Brain microvascular endothelial cell (primary cell): ENCODE measurements at regions not wholly inside any gene's neighbourhood (a gene's known extent, or its start where the extent isn't known, plus 50 kb on each side); places are given as distances from the start of the nearest gene placed in this dataset.
A peak's percentile ranks its signal among the peaks of the same experiment; 100 is the strongest.

ENCODE experiments used
- DNase-seq: peaks from one replicate; pipeline ENCODE4 v3.0.0-alpha.2; 2020
- H3K27ac ChIP-seq: fragments of 250-450 bp; sonication (Bioruptor Pico); 2 replicates; pipeline ENCODE4 v1.5.1; 2020; ENCODE audit warnings: mild to moderate bottlenecking, moderate library complexity
- H3K27me3 ChIP-seq: fragments of 250-450 bp; sonication (Bioruptor Pico); replicated peaks from 2 replicates; pipeline ENCODE4 v1.5.1; 2020; ENCODE audit warnings: mild to moderate bottlenecking
- H3K36me3 ChIP-seq: fragments of 250-450 bp; sonication (Bioruptor Pico); replicated peaks from 2 replicates; pipeline ENCODE4 v1.5.1; 2020; ENCODE audit warnings: mild to moderate bottlenecking
- H3K4me3 ChIP-seq: 2 replicates; pipeline ENCODE4 v1.5.1; 2011; ENCODE audit warnings: low read depth, mild to moderate bottlenecking, control low read depth, low read length, moderate library complexity
- CTCF ChIP-seq: IDR thresholded peaks from 2 replicates; pipeline ENCODE4 v1.5.1; 2011; ENCODE audit warnings: low read depth, mild to moderate bottlenecking, moderate library complexity, low read length, control low read depth, inconsistent platforms; ENCODE audit errors: missing control alignments
- in situ Hi-C: cut with HindIII; loops from 2 replicates; pipeline ENCODE4 v1.10.0; 2017; ENCODE audit warnings: low sequenced_read_pairs, low pct_ligation_motif_present

GRCh38 chr12:105774037-105774436 is 364.7 kb downstream of the NUAK1 start:
- Histone ChIP-seq H3K36me3 (no peaks in the 10 kb centered on the region), H3K4me3 (no peak overlapping the region), H3K27me3 (no peaks in the 10 kb centered on the region), H3K27ac (no peak overlapping the region)
- in situ Hi-C loops: no loop called here
- no peak for DNase-seq
- no peak for TF ChIP-seq CTCF

GRCh38 chr12:105775343-105775742 is 363.4 kb downstream of the NUAK1 start:
- Histone ChIP-seq H3K27ac (no peak overlapping the region), H3K27me3 (no peaks in the 10 kb centered on the region), H3K36me3 (no peaks in the 10 kb centered on the region), H3K4me3 (no peak overlapping the region)
- peak; percentile 25 for TF ChIP-seq CTCF
- peak; percentile 54 for DNase-seq
- in situ Hi-C loops: no loop called here

GRCh38 chr12:105783983-105784947 is 354.5 kb downstream of the NUAK1 start:
- H3K27ac ChIP-seq: no peak overlapping the region
- no peak for TF ChIP-seq CTCF
- no peaks in the 10 kb centered on the region for H3K36me3 ChIP-seq
- in situ Hi-C loops: no loop called here
- H3K4me3 ChIP-seq: no peak overlapping the region
- H3K27me3 ChIP-seq: no peaks in the 10 kb centered on the region
- no peak for DNase-seq

GRCh38 chr12:105793421-105793820 is 345.3 kb downstream of the NUAK1 start:
- no peak for TF ChIP-seq CTCF
- DNase-seq: no peak
- no peak overlapping the region for H3K27ac ChIP-seq

GRCh38 chr12:105798256-105798845 is 340.4 kb downstream of the NUAK1 start:
- in situ Hi-C loops: no loop called here
- TF ChIP-seq CTCF: no peak
- Histone ChIP-seq H3K27ac (no peak overlapping the region), H3K36me3 (no peaks in the 10 kb centered on the region), H3K27me3 (no peaks in the 10 kb centered on the region), H3K4me3 (no peak overlapping the region)
- no peak for DNase-seq

More at GRCh38 chr12:105793421-105793820, 345.3 kb downstream of the NUAK1 start:
- Histone ChIP-seq H3K27me3 (no peaks in the 10 kb centered on the region), H3K36me3 (no peaks in the 10 kb centered on the region), H3K4me3 (no peak overlapping the region)
- in situ Hi-C loops: no loop called here
